MM.1S (cell line): ENCODE measurements at regions not wholly inside any gene's neighbourhood (a gene's known extent, or its start where the extent isn't known, plus 50 kb on each side); places are given as distances from the start of the nearest gene placed in this dataset.

Experiments
- CTCF ChIP-seq: fragments of 300-600 bp; sonication (generic); IDR thresholded peaks from 2 replicates; pipeline ENCODE4 v1.5.1; 2016; ENCODE audit warnings: antibody characterized with exemption, low read length, mixed read lengths
- EZH2 ChIP-seq: fragments of 300-600 bp; sonication (generic); optimal IDR thresholded peaks from 2 replicates; pipeline ENCODE3; 2017; ENCODE audit warnings: low read depth, mild to moderate bottlenecking, antibody characterized with exemption, low read length, mixed read lengths
- EZH2phosphoT487 ChIP-seq: fragments of 300-600 bp; sonication (generic); IDR thresholded peaks from 2 replicates; pipeline ENCODE4 v1.6.1; 2018; ENCODE audit warnings: antibody characterized with exemption, low read length

DNA sequence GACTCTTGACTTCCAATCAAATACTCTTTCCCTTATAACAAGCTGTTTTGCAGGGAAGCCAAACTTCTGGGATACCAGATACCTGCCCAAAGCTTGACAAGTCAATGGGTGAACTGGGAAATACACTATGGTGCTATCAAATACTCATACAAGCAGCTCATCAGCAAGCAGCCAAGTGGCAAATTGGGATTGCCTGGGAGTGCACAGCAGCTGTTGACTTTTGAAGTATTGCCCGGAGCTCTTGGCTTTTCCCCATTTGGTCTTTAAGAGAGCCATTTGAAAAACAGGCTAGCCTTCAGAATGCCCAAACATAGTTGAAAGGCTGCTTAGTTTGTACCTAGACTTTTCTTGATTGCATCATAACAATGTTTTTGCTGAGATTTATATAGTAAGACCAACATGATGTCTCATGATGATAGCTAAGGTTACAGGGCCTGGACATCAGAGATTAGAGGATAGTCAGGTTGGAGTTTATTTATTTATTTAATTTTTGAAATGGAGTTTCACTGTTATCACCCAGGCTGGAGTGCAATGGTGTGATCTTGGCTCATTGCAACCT, 210.1 kb upstream of the ZNF608 start:
- no peak for TF ChIP-seq CTCF
- TF ChIP-seq EZH2phosphoT487, result no peak
- no peak for TF ChIP-seq EZH2
